Stimulated activated CD8-positive, alpha-beta memory T cell treated with anti-CD3 and anti-CD28 coated beads, Interleukin-12 subunit alpha, Interleukin-12 subunit beta, amount 100 ng/mL, for 4 hours (primary cell): ENCODE measurements at regions not wholly inside any gene's neighbourhood (a gene's known extent, or its start where the extent isn't known, plus 50 kb on each side); places are given as distances from the start of the nearest gene placed in this dataset.

Experiments used
- DNase-seq: peaks from one replicate; pipeline ENCODE4 v3.0.0-alpha.2; 2020; ENCODE audit warnings: low read depth

DNA sequence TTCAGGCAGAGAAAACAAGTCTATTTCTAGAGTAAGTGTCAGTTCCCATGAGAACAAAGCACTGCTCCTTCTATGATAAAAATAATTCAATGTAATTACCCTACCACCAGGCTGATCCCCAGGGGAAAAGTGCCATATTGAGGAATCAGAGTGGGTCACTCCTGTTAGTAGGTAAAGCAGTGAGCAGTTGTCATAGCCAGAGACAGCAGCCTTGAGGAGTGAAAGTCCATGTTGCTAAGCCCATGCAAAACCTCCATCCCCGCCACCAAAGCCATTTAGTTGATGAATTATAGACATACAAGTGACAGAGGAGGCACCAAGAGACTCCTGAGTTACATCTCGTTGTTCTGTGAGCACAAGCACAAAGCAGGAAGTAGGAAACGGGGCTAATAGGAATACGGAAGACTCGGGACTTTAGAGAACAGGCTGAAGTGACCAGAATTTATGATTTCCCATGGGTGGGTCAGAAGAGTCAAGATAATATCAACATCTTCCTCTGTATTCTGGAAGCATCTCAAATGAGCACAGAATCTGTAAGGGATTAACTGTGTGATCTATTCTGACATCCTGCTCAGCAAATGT lies 197.9 kb downstream of the MAFB start:
- no peak for DNase-seq

DNA sequence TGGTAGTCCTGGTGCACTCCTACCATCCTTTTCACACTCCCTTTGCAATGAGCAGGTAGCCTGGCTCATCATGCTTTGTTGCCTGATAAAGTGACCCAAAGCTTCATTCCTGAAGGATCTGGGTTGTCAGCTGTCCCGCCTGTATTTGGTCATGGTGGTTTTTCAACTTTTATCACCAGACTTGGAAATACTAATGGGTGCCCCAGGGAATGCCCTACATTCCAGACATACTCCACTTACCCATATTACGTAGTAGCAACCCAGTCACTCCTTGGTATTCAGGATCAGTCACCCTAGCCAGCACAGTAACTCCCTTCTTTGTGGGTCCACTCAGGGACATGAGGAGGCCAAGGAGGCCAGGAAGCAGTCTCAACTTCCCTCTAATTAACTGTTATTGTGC lies 199.2 kb downstream of the MAFB start:
- DNase-seq = no peak

DNA sequence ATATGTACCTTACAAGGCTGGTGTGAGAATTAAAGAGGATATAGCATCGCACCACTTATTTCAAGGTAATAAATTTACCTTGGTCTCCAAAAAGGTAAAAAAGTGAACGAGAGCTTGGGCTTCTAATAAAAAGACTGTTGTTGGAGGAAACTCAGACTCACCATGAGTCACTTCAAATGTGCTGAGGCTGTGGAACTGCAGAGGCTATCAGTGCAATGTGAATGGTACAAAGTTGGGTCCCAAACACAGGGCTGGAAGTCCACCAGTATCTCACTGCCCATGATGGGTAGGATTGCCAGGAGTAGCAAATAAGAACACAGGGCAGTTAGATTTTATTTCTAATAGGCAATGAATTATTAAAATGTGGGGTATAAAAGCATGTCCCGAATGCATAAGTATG lies 200.6 kb downstream of the MAFB start:
- DNase-seq = no peak

DNA sequence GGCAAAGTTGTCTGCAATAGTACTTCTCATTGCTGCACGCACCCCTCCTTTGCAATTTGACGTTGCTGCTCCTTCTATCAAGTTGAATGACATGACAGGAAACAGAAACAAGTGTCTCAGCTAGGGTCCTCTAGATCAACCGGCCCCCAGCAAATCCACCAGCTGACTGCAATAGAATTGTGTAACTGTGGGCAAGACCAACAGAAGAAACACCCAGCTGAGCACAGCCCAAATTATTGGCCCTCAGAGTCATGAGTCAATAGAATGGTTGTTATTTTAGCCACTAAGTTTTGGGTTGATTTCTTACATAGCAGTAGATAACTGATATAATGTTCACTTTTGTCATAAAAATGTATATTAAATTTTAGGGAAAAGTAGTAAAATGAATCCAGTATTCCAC lies 202.7 kb downstream of the MAFB start:
- no peak for DNase-seq

DNA sequence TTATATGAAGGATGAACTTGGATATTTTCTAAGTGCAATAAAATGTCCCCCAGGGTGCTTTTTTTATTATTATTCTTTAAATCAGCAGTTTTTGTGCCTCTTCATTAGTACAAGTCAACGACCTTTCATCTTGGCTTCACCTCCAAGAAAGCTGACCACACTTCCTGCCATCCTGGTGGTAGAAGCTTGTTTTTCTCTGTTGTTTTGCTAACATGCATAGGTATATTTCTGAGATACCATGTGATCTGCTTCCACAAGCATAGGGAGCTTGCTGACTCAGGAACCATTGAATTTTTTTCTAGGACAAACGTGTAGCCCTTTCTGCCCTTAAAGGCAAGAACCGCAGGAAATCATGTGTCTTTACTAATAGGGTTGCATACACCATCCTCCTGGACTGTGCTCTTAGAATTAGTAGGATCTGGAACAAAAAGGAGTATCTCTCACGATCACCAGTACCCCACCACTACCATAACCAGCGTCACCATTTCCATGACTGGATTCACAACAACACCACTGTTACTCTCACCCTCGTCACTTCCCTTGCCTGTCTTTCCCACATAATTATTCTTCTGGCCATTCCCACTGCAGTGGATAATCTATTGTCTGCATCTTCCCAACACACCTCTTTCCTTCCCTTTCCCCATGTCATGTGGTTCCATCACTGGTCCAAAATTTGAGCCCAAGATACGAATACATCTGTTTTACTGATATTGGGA lies 207.1 kb downstream of the MAFB start:
- DNase-seq = no peak

DNA sequence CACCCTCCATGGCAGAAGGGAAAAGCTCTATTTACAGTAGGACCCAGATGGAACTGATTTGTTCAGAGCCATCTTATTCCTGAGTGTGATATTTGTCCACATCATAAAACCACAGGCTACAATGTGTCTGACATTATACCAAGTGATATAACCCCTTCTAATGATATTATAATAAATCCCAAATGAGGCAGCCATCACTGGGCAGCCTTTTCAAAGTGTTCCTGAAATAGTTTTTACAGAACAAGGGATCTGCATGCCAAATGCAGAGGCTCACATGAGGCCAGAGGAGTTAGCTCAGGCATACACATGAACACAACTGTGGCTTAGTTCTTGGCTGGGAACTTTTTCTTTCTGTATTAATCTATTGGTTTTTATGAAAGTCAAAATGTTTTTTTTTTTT lies 207.7 kb downstream of the MAFB start:
- no peak for DNase-seq

DNA sequence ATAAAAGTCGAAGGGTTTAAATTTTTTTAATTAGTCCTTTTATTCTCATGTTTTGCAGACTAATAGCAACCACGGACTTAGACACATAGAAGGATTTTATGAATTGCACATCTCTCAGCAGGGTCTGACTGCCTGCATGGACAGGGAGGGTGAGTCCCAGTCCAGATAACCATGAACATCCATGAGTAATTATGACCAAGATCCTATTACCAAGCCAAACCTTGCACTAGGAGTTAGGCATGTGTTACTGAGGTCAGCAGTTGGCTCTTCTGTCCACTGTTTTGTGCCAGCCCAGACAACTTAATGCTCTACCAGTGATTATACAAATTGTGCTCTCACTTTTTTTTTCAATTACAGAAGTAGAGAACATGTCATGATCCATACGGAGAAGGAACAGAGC lies 211.2 kb downstream of the MAFB start:
- no peak for DNase-seq

DNA sequence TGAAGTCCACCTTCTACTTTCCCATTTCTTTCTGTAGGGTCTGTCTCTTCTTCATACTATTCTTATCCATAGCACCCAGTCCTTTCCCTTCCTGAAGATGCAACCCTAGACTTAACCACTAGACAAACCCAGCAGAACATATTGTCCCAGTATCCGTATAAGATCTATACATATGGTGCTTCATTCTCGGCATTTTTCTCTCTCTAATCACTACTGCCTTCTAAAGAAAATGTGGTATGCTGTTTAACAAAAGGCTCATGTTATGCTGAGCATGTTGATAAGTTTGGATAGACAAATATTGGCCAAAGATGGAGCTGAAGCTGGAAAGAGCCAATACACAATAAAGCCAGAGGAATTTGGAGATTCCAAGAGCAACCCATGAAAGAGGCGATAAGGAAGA lies 212.6 kb downstream of the MAFB start:
- no peak for DNase-seq

DNA sequence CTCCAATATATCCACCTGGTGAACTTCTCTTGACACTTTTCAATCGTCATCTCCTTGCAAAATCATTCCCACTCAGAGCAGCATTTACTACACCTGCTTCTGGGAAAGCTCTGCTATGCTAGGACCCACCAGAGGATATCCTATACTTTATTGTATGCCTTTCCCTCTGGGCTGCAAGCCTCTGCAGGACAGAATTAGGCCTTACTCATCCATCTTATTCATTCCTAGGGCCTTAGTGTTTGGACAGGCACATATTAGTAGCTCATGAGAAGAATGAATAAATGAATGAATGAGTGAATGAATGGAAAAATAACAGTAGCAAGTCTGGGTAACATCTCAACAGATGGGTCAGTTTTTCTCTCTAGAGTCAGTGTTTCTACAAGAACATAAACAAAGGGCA lies 216.1 kb downstream of the MAFB start:
- no peak for DNase-seq

DNA sequence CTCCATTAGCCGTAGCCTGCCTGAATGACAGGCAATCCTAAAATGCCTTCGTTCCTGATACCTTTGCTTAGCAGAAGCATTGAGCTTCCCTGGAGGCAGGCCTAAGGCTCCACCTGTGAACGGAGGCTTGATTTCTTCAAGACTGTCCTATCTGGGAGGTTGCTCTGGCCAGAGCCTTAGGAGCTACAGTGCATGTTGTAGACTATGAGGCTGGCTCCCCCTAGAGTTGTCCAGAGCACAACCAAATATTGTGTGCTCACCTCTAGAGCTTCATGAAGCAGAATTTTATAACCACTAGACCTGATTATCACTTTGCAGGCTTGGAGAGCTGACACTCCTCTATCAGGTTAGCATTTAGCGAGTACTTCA lies 217.8 kb downstream of the MAFB start:
- DNase-seq = no peak

DNA sequence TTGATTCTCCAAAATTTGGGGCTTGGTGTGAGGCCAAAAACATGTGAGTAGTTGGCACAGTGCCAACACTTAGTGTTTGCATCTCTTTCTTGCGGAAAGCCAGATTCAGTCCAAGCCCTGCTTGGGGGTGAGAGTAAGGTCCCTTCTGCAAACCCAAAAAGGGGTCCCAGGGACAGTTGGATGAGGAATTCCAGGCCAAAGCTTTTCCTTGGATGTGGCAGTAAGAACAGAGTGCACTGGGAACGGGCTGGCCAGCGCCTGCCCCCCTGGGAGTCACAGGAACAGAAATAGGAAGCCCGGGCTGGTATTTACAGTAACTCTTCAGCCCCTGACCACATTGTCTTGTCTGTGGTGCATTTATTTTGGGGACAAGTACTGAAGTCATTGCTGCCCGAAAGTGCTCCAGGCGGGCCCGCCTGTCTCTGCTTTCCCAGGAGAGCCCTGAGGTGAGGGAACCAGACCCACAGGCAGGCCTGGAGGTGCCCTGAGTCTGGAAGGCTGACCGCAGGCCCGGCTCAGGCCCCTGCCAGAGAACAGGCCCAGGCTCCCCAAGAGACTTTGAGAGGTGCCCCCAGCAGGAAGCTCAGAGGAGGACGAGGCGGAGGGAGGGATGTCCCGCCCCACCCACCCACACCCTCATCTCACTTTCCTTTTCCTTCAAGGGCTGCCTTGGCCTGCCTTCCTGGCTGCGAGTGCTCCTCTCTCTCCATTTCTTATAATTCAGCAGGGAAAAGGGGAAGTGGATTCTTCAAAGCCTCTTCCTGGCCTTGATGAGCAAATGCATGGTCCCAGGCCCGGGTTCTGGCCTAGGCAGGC lies 218.4 kb downstream of the MAFB start:
- no peak for DNase-seq

DNA sequence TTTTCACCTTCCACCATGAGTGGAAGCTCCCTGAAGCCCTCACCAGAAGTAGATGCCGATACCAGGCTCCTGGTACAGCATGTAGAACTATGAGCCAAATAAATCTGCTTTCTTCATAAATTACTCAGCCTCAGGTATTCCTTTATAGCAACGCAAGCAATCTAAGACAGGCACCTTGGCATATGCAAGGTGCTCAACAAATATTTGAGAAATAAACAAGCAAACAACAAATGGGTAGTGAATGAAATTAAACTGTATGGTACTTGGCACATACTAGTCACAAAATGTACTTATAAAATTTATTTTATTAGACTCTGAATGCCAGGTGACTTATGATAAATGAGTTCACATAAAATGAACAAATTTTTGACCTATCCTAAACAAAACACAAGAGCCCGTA lies 220.3 kb downstream of the MAFB start:
- DNase-seq = no peak

DNA sequence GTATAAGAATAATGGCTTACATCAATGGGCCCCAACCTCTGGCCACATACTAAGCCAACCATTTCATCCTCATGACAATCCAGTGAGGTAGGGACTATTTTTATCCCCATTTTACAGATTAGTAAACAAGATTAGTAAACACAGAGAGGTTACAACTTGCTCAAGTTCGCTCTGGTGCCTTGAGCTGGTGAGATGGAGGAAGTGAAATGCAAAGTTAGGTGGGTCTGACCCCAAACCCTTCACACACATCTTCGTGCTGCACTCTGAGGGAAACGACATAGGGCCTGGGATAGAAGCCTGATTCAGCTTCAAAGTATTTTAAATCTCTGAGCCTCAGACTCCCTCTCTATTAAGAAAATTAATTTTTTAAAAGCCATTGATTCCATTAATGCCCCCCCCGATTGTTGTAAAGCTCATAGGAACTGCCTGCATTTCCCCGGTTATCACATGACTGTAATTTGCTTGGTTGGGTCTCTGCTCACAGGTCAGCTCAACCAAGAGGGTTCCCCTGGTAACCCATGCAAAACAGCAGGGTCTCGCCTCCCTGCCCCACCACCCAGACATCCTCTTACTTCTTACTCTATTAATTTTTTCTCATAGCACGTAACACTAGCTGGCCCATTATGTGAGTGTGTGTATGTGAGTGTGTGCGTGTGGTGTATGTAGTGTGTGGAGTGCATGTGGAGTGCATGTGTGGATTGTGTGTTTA lies 221.2 kb downstream of the MAFB start:
- no peak for DNase-seq

DNA sequence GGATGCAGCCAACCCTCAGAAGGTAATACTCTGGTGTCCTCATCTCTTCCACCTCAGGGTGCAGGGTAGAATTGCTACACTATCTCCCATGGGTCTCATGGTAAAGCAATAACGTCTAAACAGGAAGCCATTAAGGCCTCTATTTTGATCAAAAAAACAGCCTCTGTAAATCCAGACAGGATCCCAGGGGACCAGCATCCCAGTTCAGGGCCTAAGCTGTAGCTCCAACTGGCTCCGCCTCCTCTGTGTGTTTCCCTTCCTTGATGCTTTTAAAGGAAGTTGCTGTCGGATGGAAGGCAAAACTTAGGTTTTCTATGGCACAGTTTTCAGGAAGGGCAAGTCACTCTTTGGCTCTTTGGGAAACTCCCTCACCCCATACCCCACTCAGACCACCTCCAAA lies 222.0 kb downstream of the MAFB start:
- no peak for DNase-seq

DNA sequence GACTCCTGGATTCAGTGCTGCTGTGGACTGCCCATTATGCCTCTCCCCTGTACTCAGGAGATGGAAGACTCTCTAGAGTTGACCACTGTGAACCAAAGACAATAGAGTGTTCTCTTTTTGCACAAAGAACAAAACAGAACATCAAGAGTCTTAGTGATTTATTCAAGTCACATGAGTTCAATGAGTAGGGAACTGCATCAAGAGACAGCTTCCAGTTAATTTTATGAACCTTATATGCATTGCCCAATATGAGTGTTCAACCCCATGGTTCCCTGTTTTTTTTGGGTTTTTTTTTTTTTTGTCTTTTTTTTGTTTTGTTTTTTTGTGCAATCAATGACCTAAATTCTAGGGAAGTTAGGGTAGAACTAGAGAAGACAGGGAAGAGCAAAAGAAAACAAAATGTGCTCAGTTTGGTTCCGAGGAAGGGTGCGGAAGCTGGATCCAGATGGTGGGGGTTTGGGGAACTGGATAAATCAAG lies 224.3 kb downstream of the MAFB start:
- DNase-seq = no peak

DNA sequence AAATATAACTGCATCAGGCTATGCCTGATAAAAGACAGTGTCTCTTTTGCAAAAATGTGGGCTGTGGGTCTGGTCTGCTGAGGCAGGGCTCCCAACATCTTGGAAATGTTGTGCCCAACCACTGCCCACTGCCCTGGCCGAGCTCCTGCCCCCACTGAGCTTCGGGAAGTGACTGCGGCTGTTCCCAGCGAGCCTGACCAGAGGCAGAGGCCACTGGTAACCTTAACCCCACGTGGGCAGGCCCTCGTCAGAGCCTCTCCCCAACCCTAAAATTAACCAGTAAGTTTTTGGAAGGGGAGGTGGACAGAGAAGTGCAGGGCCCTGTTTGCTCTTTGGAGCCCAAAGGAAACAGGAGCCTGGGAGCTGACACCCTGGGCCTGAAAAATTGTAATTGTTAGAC lies 225.9 kb downstream of the MAFB start:
- DNase-seq = no peak

DNA sequence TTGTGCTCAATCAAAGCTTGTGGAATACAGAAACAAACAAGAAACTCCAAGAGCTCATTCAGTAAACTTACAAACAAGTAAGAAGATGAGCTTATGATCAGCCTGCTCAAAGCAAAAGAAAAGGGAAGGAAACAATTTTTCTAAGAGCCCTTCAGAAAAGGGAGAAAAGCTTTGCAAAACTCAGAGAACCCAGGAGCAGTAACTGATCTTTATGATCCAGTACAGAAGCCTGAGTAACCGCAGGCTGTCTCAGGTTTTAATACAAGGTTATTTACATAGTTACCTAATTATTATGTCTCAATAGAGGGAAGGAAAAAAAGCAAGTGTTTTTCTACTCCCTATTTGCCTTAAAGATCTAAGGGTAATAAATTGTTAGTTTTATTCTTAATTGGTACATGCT lies 226.5 kb downstream of the MAFB start:
- no peak for DNase-seq

DNA sequence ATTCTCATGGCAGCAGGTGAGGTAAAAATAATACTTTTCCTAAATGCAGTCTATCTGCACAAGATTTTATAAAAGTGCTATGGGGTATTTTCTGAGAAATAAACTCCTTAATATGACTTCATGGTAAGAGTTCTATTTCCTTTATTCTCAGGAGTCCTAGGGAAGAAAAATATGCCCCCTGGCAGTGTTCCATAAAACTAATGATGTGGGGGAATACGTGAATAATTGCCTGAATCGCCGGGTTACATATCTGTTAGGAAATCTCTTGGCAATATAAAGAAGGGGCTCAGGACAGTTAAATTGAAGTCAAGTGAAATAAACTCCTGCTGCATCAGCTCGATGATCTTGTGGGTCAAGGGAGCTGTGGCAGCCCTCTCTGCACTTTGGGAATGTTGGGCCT lies 229.7 kb downstream of the MAFB start:
- no peak for DNase-seq

DNA sequence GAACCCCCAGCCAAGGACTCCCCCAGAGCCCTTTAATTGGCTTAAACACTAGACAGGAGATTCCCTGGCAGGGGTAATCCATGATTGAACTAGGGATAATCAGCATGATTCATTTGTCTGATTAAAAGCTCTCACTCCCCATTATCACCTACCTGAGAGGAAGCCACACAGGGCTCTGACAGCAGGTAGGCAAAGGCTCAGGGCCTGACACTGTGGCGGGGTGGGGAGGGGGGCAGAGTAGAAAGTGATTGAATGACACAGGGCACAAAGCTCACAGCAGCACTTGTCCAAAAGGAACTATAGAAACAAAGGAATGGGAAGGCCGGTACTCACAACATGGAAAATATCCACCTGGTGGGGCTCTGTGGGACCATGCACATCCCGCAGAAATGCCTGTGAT lies 231.6 kb downstream of the MAFB start:
- DNase-seq = no peak

DNA sequence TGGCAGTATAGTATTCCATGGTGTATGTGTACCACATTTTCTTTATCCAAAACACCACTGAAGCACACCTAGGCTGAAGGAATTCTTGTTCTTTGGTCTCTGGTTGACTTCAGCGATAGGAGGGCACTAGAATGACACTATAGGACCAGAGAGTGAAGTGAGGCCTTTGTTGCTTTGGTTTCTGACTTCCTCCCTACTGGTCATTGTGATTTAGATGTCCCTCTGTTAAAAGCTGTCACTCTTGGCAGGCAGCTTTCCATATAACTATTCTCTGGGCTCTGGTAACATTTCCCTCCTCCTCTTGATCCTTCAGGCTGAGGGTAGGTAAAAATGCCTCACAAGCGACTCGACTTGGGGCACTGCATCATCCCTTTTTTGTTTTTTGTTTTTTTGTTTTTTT lies 236.3 kb downstream of the MAFB start:
- DNase-seq = no peak

DNA sequence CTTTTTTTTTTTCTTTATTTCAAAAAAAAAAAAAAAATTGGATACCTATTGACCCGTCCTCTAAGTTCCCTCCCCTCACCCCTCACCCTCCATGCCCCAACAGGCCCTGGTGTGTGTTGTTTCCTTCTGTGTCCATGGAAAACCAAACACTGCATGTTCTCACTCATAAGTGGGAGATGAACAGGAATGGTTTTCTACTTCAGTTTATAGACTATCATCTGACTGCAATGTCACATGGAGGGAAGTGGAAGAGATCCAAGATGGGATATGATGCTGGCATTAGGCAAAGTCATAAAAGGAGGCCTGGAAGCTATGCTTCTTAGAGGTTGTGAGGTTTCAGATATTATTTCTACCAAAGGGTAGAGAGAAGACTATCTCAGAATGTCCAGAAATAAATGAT lies 237.5 kb downstream of the MAFB start:
- no peak for DNase-seq

DNA sequence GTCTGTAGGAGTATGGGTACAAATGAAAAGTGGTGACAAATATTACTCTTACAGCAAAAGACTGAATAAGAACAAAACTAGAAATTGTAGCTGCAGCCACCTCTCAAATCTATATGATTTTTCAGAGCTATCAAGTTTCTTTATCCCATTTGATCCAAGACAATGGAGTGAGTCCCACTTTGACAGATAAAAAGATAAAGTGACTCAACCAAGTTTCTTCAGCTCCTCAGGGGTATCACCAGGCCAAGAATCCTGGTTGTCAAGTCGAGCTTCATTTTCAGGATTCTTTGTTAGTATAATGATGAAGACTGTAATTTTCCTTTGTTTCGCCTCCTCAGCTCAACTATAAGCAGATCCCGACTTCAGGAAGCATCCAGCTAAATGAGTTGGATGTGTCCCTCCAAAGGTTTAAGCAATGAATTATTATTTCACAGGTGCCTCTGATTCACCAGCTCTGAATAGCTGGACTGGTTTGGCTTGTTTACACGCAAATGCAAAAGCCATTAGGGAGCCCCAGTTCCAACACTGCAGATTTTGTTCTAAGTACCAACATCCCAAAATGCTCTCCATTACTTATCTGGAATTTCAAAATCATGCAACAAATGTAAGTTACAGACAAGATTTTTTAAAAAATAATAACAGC lies 238.9 kb downstream of the MAFB start:
- DNase-seq = no peak
